SK-N-SH (cell line): ENCODE measurements at regions not wholly inside any gene's neighbourhood (a gene's known extent, or its start where the extent isn't known, plus 50 kb on each side); places are given as distances from the start of the nearest gene placed in this dataset.

Source experiments
- CHD2 ChIP-seq: fragments of 150-350 bp; IDR thresholded peaks from 2 replicates; pipeline ENCODE4 v1.6.1; 2018; ENCODE audit warnings: low read length; ENCODE audit not compliant: partially characterized antibody
- CTCF ChIP-seq: fragments of 200-600 bp; sonication (generic); IDR thresholded peaks from 2 replicates; pipeline ENCODE4 v1.6.1; 2017; ENCODE audit warnings: antibody characterized with exemption, mild to moderate bottlenecking, moderate library complexity
- ELF1 ChIP-seq: IDR thresholded peaks from 2 replicates; pipeline ENCODE4 v1.4.0; 2012
- EZH2phosphoT487 ChIP-seq: fragments of 200-600 bp; sonication (generic); IDR thresholded peaks from 2 replicates; pipeline ENCODE4 v1.6.1; 2017; ENCODE audit warnings: low read depth, mixed run types, mild to moderate bottlenecking, antibody characterized with exemption, moderate library complexity, borderline replicate concordance
- FOXM1 ChIP-seq: IDR thresholded peaks from 2 replicates; pipeline ENCODE4 v1.4.0; 2012; ENCODE audit warnings: low read depth, mild to moderate bottlenecking
- JUND ChIP-seq: IDR thresholded peaks from 2 replicates; pipeline ENCODE4 v1.4.0; 2012
- MAX ChIP-seq: IDR thresholded peaks from 2 replicates; pipeline ENCODE4 v1.4.0; 2012; ENCODE audit warnings: low read depth
- POLR2AphosphoS5 ChIP-seq: IDR thresholded peaks from 2 replicates; pipeline ENCODE4 v1.6.1; 2012; ENCODE audit warnings: low read depth, low read length
- RAD21 ChIP-seq: IDR thresholded peaks from 2 replicates; pipeline ENCODE4 v1.6.1; 2012; ENCODE audit warnings: mild to moderate bottlenecking, low read length
- SIN3A ChIP-seq: IDR thresholded peaks from 2 replicates; pipeline ENCODE4 v1.6.1; 2012; ENCODE audit warnings: low read depth, mild to moderate bottlenecking, low read length, moderate library complexity, borderline replicate concordance
- TAF1 ChIP-seq: IDR thresholded peaks from 2 replicates; pipeline ENCODE4 v1.6.1; 2012; ENCODE audit warnings: low read depth, mild to moderate bottlenecking, low read length, moderate library complexity, borderline replicate concordance
- TEAD4 ChIP-seq: IDR thresholded peaks from 2 replicates; pipeline ENCODE4 v1.4.0; 2012; ENCODE audit warnings: mild to moderate bottlenecking, borderline replicate concordance; ENCODE audit not compliant: insufficient read depth

GRCh38 chr13:73585236-73585635, 526.4 kb downstream of the KLF5 start:
- no peak for TF ChIP-seq FOXM1
- no peak for TF ChIP-seq CTCF
- TF ChIP-seq EZH2phosphoT487: no peak
- TF ChIP-seq ELF1: no peak
- no peak for TF ChIP-seq TAF1
- no peak for TF ChIP-seq JUND
- TF ChIP-seq CHD2: no peak
- TF ChIP-seq RAD21: no peak
- no peak for TF ChIP-seq SIN3A
- no peak for TF ChIP-seq POLR2AphosphoS5
- TF ChIP-seq MAX: no peak
- no peak for TF ChIP-seq TEAD4
